HG02884 (cell line): ENCODE measurements at regions not wholly inside any gene's neighbourhood (a gene's known extent, or its start where the extent isn't known, plus 50 kb on each side); places are given as distances from the start of the nearest gene placed in this dataset.
"Not testable (repeated sequence)": the region's sequence is repeated elsewhere in the genome, so short reads cannot be mapped to it uniquely, and the experiment has no call there.

Experiments
- ATAC-seq: cut with Tn5 transposase; IDR thresholded peaks from one replicate; pipeline ENCODE4 v1.9.1; 2021; ENCODE audit warnings: mild to moderate bottlenecking, moderate library complexity; ENCODE audit not compliant: unreplicated experiment

GRCh38 chr10:109418795-109419194 lies 504.5 kb downstream of the XPNPEP1 start:
- no peak for ATAC-seq

- ATAC-seq: no peak
Observed at GRCh38 chr10:109417803-109418202, 505.5 kb downstream of the XPNPEP1 start.

- ATAC-seq: no peak
Observed at GRCh38 chr10:109412353-109412752, 511.0 kb downstream of the XPNPEP1 start.

GRCh38 chr10:109411917-109412316 lies 511.4 kb downstream of the XPNPEP1 start:
- ATAC-seq: no peak

GRCh38 chr10:109405338-109405737 lies 518.0 kb downstream of the XPNPEP1 start:
- no peak for ATAC-seq

- no peak for ATAC-seq
Observed at GRCh38 chr10:109403551-109403950, 519.8 kb downstream of the XPNPEP1 start.

GRCh38 chr10:109393425-109393824 lies 529.9 kb downstream of the XPNPEP1 start:
- no peak for ATAC-seq

GRCh38 chr10:109386921-109387320 lies 536.4 kb downstream of the XPNPEP1 start:
- no peak for ATAC-seq

GRCh38 chr10:109386101-109386500 lies 537.2 kb downstream of the XPNPEP1 start:
- no peak for ATAC-seq

- no peak for ATAC-seq
Observed at GRCh38 chr10:109379186-109379585, 544.1 kb downstream of the XPNPEP1 start.

- no peak for ATAC-seq
Observed at GRCh38 chr10:109374215-109374614, 549.1 kb downstream of the XPNPEP1 start.

- no peak for ATAC-seq
Observed at GRCh38 chr10:109359316-109359715, 564.0 kb downstream of the XPNPEP1 start.

- no peak for ATAC-seq
Observed at GRCh38 chr10:109358325-109358724, 565.0 kb downstream of the XPNPEP1 start.

- ATAC-seq: no peak
Observed at GRCh38 chr10:109348324-109348723, 575.0 kb downstream of the XPNPEP1 start.

GRCh38 chr10:109343293-109343692 lies 580.0 kb downstream of the XPNPEP1 start:
- no peak for ATAC-seq

- ATAC-seq: no peak
Observed at GRCh38 chr10:109341986-109342385, 581.3 kb downstream of the XPNPEP1 start.

- no peak for ATAC-seq
Observed at GRCh38 chr10:109328001-109328400, 595.3 kb downstream of the XPNPEP1 start.

- no peak for ATAC-seq
Observed at GRCh38 chr10:109327266-109327665, 596.0 kb downstream of the XPNPEP1 start.

- no peak for ATAC-seq
Observed at GRCh38 chr10:109324721-109325120, 598.6 kb downstream of the XPNPEP1 start.

- no peak for ATAC-seq
Observed at GRCh38 chr10:109317746-109318366, 605.5 kb downstream of the XPNPEP1 start.

- ATAC-seq: not testable (repeated sequence)
Observed at GRCh38 chr10:109314016-109314415, 609.3 kb downstream of the XPNPEP1 start.

- not testable (repeated sequence) for ATAC-seq
Observed at GRCh38 chr10:109312555-109312954, 610.8 kb downstream of the XPNPEP1 start.

GRCh38 chr10:109308971-109309370 lies 614.3 kb downstream of the XPNPEP1 start:
- no peak for ATAC-seq
